DMS79 (cell line): ENCODE measurements at regions not wholly inside any gene's neighbourhood (a gene's known extent, or its start where the extent isn't known, plus 50 kb on each side); places are given as distances from the start of the nearest gene placed in this dataset.

Experiments used
- DNase-seq: peaks from one replicate; lab custom pipeline; 2025; lab: John Stamatoyannopoulos, UW

DNA sequence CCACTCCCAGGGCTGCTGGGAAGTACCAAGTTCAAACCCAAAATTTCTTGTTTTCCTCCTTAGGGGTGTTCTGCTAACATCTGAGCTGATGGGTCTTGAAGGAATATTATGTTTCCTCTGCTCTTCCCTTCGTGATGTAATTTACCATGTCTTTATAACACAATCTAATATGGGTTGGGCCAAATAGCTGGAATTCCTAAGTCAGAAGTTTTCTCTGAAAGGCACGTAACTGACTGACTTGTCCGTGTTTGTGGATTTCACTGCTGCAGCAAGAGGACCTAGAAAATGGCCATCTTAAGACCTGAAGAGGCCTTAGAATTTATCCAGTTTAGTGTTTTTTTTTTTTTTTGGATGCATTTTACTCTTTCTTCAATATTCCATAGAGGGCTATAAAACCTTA, 256.7 kb downstream of the DCDC2C start:
- no peak for DNase-seq

DNA sequence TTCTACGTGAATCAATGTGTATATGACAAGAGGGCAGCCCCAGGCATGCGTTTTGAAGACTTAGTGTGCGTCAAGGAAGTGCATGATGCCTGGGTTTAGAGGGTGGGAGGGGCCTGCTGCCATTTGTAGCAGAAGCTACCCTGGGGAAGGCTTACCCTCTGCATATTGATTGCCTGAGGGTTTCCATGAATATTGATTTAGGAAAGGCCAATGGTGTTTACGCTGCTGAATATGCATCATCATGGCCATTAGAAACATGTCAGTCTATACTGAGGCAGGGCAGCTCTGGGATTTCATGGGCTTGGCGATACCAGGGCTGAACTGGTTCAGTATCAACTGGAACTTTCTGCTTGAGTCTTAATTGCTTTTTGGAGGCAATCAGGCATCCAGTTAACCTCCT, 259.3 kb downstream of the DCDC2C start:
- DNase-seq = no peak

DNA sequence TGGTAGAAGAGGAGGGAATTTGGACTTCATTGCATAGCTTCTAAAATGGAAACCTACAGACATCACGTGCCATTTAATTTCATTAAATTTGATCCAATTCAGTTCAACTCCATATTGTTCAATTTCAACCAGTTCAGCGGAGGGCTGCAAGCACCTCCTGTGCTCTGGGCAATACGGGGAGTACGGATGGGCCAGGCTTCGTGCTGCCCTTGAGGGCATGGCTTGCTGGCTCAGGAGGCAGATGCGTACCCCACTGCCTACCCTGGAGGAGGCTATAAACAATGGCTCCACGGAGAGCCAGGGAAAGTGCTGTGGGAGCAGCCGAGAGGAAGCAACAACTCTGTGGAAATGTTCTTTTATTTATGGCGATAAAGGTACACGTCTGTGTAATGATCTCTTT, 261.8 kb downstream of the DCDC2C start:
- no peak for DNase-seq

DNA sequence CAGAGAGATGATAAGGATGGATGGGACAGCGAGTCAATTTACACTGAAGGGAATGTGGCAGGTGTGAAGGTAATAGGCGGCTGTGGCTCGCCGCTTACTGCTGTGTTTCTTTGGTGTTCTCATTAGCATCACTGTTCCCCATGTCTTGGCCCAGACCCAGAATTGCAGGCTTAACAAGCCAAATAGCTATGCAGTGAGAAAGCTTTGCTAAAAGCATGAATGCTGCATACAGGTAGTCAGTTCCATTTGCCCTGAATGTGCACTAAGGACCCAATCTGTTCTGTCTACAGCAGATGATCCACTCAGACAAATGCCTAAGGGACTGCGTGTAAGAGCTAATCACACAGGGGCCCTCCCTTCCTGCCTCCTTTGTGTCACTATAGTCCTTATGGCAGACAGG, 262.6 kb downstream of the DCDC2C start:
- no peak for DNase-seq

DNA sequence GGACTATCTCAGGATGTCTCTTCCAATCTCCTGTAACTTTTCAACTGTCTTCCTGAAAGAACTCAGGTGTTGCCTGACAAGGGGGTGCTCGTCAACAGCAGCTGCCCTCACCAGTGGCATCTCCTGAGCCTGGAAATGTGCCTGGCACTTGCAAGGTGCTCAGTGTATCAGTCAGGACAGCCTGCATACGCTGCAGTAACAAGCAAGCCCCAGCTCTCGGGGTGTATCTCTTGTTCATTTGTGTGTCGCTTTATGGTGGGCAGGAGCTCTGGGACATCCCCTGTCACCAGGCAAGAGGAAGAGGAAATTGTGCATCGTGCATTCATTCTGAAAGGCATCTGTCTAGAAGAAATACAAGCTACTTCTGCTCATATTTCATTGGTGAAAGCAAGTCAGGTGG, 263.1 kb downstream of the DCDC2C start:
- DNase-seq = no peak

DNA sequence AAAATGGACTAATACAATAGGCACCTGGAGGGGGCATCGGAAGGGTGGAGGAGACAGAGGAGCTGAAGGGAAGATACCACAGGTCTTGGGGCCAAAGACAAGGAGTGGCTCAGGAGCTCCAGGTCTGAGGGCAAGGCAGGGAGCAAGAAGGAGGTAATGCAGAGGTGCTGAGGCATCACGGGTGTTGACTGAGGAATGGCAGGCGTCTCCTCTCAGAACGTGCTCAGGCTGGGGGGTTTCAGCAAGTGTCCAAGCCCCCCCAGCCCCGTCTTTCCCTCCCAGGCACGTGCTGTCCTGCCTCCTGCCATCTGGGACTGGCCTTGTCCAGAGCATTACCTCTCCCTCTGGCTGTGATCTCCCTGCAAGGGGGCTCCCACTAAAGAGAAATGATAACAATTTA, 265.4 kb downstream of the DCDC2C start:
- no peak for DNase-seq

DNA sequence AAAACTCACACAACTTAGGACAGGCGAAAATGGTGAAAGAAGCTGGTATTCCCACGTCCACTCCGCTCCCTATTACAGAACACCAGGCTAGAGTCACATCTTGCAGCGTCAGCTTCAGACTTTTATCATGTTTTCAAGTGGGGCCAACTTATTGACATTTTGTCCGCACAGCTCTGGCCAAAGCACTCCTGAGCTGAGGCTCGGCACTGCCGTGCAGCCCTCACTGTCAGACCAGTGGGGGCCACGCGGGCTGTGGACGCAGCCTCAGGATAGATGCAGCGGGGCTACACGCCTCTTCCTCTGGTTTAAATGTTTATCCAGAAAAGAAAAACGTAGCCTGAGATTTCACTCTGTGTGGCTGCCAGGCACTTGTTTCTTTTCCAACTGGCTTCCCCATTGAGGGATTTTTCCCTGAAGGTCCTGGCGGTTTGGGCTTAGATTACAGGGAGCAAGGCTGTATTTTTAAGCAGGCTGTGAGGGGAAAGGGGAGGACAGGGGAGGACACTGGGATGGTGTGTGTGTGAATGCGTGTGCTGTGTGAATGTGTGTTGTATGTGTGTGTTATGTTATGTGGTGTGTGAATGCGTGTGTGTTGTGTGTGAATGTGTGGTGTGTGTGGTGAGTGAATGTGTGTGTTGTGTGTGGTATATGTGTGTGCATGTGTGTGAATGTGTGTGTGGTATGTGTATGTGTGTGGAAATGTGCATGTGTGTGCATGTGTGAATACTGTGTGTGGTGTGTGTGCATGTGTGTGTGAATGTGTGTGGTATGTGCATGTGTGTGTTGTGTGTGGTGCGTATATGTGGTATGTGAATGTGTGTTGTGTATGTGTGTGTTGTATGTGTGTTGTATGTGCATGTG, 267.6 kb downstream of the DCDC2C start:
- no peak for DNase-seq

DNA sequence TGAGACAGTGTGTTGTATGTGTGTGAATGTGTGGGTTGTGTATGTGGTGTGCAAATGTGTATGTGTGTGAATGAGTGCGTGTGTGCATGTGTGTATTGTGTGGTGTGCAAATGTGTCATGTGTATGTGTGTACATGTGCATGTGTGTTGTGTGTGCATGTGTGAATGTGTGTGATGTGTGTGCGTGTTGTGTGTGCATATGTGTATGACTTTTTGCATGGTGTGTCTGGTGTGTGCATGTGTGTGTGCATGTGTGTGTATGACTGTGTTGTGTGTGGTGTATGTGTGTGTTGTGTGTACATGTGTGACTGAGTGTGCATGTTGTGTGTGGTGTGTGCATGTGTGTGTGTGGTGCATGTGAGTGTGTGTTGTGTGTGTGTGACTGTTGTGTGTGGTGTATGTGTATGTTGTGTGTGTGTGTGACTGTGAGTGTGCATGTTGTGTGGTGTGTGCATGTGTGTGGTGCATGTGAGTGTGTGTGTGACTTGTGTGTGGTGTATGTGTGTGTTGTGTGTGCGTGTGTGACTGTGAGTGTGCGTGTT, 268.3 kb downstream of the DCDC2C start:
- no peak for DNase-seq

DNA sequence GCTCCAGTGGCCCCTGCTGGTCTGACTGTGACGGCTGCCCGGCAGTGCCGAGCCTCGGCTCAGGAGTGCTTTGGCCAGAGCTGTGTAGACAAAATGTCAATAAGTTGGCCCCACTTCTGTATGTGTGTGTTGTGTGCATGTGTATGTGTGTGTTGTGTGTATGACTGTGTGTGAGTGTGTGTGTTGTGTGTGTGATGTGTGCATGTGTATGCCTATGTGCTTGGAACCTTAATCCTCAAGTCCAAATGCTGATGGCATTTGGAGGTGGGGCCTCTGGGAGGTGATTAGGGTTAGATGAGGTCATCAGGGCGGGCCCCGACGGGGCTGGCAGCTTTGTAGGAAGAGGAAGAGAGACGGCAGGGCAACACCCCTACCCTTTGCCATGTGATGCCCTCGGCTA, 269.0 kb downstream of the DCDC2C start:
- DNase-seq = no peak

DNA sequence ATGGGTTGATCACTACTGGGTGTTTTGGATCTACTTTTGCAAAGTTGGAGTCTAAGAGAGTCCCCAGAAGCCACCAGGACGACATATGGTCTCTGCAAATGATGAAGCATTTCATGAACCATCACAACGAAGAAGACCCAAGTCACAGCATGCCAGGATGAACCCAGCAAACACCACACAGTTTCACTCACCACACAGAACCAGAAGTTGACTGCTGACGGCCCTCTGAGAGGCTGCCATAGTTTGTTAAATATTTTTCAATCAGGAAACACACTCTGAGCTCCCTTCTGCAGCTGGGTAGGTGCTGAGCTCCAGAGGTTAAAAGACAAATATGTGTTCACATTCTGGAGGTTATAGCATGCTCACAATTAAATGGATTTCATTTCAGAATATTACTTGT, 271.4 kb downstream of the DCDC2C start:
- no peak for DNase-seq

DNA sequence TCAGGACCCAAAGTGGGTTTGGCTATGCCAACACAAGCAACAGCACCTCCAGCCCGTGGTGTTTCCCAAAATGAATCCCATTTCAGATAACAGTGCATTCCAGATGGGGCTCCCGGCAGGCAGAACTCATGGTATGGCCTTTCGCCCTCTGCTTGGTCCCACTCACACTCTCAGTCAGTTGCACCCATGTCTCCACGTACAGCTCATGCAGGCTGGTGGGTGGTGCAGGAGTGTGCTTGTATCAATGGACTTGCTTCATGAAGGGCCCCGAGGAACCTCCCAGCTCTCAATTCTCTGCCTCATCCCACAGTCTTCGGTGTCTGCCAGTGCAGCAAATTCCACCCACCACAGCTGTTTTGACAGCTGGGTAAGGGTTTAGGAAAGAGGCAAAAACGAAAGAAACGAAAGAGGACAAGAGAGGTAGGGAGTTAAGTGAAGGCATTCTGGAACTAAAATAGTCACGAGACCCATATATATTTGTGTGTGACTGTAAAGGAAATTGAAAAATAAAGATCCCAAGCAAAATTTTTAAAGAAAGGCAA, 278.1 kb downstream of the DCDC2C start:
- no peak for DNase-seq

DNA sequence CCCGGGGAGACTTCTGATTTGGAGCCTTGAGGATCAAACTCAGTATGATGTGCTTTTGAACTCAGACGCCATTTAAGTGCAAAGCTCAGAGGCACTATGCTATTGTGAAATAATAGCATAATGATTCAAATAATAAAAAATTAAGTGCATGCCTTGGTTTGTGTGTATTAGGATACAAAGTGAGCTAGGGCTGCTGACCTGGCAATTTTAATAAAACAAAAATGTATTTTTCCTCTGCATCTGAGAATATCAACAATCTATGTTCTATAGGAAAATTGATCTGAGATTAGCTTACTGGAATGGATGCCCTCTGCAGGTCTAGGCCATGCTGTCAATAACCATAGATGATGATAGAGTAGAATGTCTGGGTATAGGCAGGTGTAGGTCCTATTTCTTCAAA, 278.8 kb downstream of the DCDC2C start:
- no peak for DNase-seq

DNA sequence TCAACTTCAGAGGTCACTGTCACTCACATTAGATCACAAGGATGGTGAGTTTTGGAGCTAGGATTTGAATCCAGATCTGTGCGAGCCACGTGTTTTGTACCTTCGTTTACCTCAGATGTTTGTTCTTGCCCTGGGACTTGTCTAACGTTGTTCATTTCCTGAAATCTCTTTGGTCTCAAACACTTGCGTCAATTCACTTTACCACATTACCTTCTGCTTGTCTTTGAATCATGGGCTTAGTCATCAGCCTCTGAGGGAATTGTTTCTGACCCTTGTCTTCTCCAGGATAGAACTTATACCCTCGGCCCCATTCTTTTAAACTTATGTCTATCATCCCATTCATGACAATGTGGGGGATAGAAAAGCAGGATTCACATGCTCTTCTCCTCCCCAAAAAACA, 282.7 kb downstream of the DCDC2C start:
- DNase-seq = no peak

DNA sequence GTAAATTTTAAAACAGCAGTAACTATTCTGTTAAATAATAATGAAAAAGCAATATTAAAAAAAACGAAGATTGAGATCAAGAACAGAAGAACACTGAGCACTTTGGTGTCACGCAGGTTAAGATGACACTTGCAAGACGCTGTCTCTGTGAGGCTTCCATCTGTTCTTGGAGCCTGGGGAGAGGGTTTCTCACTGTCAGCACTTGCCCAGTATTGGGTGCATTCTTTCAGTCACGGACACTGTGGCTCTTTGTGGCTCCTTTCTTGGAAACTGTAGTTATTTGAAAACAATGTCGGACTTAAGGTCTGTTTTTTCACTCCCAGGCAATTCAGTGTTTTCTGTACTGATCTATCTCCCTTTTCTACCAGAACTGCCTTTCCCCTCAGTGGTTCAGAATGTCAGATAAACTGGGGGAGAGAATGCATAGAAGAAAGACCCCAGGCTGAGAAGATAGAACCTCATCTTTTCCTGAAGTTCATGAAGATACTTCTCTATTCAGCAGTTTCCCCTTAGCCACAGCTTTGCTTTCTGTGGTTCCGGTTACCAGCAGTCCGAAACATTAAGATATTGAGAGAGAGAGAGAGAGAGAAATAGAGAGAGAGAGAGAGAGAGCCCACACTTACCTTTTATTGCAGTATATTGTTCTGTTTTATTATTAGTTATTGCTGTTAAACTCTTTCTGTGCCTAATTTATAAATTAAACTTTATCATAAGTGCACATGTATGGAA, 283.3 kb downstream of the DCDC2C start:
- no peak for DNase-seq

DNA sequence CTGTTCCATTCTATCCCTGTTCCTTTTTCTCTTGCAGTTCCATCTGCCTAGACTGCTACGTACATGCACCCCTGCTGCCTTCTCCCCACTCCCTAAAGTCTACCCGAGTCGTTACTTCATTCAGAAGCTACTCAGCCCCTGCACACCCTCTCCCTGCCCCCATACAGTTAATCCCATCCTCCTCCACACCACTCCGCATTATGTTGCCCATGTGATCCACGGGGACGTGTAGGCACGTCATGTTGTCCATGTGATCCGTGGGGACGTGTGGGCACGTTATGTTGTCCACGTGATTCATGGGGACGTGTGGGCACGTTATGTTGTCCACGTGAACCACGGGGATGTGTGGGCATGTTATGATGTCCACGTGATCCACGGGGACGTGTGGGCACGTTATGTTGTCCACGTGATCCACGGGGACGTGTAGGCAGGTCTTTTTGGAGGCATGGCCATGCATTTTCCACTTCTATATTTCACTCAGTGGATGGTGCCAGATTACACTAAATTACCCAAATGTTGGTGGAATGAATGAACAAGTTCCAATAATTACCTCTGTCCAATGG, 299.5 kb downstream of the DCDC2C start:
- DNase-seq = no peak

DNA sequence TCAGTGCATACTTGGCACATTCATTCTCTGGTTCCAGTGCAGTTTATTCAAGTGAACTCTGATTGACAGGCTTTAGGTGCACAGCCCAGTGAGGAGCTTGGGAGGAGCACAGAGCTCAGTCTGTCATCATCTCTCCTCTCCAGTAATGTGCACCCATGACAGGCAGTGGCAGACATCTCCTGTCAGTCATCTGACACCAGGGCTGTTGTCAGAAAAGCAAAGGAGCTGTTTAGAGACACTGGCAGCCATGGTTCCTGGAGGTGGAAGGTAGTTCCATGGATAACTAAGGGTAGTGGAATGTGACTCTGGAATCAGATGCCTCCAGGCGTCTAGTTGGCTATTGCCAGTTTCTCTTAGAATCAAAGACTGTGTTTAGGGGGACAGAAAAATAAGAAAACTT, 308.8 kb downstream of the DCDC2C start:
- no peak for DNase-seq

DNA sequence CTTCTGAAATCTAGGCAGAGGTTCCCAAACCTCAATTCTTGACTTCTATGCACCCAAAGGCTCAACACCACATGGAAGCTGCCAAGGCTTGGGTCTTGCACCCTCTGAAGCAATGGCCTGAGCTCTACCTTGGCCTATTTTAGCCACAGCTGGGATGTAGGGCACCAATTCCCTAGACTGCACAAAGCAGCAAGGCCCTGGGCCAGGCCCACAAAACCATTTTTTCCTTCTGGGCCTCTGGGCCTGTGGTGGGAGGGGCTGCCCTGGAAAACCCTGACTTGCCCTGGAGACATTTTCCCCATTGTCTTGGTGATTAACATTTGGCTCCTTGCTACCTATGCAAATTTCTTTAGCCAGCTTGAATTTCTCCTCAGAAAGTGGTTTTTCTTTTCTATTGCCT, 315.2 kb downstream of the DCDC2C start:
- no peak for DNase-seq

DNA sequence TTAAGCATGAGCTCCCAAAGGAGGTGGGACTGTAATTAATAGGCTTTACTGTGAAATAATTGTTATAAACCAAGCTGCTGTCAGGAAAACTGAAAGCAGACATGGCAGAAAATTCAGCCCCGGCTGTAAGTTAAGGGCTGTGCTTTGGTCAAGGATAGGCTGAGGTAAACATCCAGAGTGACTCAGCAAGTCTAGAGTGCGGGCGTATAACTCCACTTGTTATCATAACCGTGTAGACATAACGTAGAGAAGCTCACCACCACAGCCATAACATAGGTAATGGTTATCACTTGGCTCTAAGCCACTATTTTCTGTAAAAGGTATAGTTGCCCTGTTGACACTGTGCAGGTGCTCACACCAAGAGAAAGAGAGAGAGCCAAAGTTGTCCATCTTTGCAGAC, 316.8 kb downstream of the DCDC2C start:
- peak; percentile 53 for DNase-seq

DNA sequence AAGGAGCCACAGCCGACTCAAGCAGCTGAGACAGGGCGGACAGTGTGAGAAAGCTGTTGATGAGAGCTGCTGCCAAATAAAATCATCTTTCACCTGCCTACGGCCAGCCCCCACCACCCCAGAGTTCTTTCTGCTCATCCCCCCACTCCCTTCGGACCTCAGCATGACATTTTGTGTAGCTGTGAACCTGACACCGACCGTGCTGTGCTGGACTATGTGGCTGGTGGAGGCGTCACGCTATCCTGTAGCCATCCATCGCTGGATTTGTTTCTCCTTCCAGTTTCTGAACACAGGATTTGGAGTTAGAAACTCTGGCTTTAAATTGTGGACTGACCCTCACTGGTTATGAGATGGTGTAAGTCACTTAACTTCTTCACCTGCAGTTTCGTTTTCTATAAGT, 317.3 kb downstream of the DCDC2C start:
- no peak for DNase-seq

DNA sequence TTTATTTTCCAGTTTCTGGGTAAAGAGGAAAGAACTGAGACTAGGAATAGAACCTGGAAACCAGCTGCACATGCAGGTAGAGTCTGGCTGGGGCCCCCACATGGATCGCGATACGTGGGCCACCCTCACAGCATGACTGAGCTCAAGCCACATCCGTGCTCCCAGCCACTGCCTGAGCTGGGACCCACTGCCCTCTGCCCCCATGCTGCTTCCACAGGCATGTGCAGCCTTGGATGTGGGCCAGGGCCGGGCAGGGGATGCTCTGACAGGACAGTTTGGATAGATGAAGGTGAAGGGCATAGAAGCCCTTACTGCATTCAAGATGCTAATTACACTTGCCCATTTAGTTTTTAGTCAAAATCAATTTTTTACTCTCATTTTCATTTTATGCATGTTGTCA, 321.2 kb downstream of the DCDC2C start:
- no peak for DNase-seq

DNA sequence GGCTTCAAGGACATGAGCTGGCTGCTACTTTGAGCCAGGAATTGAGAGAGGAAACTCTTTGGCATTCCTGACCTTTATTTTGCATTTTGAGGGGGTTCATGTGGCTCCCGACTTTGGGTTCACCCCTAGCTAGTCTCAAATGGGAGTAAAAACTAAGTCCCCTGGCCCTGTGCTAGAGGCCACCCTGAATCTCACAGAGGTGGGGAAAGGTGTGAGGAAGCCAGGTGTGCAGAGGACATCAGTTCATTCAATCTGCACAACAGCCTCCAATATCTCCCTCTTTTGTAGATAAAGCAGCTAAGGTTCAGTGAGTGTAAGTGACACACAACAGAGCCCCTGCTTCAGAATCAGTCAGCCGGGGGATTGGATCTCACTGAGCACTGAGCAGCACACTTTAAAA, 325.7 kb downstream of the DCDC2C start:
- DNase-seq = no peak

DNA sequence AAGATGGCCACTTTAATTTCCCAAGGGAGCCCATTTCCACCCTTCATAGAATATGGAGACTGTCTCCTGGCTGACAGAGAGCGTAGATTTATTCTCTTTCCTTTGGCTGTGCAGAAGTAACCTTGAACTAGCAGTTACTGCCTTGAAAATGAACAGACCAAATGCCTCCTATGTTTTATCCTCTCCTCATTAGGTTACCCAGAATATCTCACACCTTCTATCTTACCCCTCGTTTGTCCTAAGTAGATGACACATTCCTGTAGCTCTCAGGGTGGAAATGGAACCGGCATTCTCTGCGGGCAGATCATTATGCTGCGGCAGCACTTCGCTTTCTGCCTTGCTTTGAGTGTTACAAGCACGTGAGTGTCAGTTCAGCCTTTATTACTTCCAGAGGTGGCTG, 336.5 kb downstream of the DCDC2C start:
- DNase-seq = no peak
